ENCODE measurements at regions not wholly inside any gene's neighbourhood (a gene's known extent, or its start where the extent isn't known, plus 50 kb on each side); places are given as distances from the start of the nearest gene placed in this dataset.
"Not testable (repeated sequence)": the region's sequence is repeated elsewhere in the genome, so short reads cannot be mapped to it uniquely, and the experiment has no call there.

GRCh38 chr1:217921126-217921904, 290.2 kb downstream of the SPATA17 start:
- no peak for DNase-seq (ENCODE audit: low spot score)

- DNase-seq (ENCODE audit: low spot score), result no peak
Observed at GRCh38 chr1:217924924-217925323, 293.8 kb downstream of the SPATA17 start.

GRCh38 chr1:217929213-217929885, 298.2 kb downstream of the SPATA17 start:
- no peak for DNase-seq (ENCODE audit: low spot score)

GRCh38 chr1:217943361-217943760, 312.2 kb downstream of the SPATA17 start:
- no peak for DNase-seq (ENCODE audit: low spot score)

DNA sequence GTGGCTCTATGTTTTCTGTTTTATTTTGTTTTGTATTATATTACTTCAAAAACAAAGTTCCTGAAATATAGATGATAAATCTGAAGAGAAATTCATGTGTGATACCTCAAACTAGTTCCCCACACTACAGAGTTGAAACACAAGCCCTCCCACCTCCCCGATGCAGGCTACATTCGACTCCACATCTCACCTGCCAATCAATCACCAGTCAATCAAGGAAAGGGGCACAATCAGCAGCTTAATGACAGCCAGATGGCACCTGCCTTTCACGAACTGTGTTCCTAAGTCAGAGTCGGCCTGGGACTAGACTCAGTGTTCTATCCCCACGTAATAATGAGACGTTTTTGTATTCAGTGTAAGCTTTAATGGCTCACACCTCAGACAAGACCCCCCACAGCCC, 313.4 kb downstream of the SPATA17 start:
- DNase-seq (ENCODE audit: low spot score), result no peak

GRCh38 chr1:217946511-217946910, 315.4 kb downstream of the SPATA17 start:
- no peak for DNase-seq (ENCODE audit: low spot score)

DNA sequence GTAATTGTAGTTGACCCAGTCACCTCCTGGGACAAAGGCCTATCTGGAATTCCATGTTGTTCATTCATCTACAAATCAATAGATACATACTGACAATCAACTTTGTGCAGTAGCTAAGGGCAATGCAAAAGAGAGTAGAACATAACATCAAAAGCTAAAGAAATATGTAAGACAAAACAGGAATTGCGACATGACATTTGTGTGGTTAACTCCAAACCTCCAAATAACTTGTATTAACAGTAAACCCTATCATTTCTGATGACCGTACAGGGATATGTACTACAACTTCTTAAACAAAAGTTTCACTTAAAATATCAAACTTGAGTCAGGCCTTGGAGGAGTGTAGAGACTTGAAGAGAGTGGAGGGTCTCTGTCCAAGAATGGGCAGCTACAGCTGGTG, 317.6 kb downstream of the SPATA17 start:
- no peak for DNase-seq (ENCODE audit: low spot score)

GRCh38 chr1:217953330-217953729, 322.2 kb downstream of the SPATA17 start:
- DNase-seq (ENCODE audit: low spot score), result no peak

- no peak for DNase-seq (ENCODE audit: low spot score)
Observed at GRCh38 chr1:217953922-217954321, 322.8 kb downstream of the SPATA17 start.

DNA sequence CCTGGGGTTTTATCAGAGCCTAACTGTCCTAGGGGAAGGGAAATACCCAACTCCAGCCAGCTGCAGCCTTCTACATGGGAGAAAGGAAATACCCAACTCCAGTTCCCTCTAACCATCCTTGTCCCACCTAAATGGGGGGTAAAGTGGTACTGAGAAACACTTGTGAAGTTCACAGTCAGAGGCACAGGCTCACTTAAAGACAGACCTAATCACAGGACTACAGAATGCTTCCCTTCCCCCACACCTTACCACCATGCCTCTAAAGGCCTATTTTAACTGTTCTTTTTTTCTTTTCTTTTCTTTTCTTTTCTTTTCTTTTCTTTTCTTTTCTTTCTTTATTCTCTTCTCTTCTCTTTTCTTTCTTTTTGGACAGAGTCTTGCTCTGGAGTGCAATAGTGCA, 324.6 kb downstream of the SPATA17 start:
- DNase-seq (ENCODE audit: low spot score), result no peak

DNA sequence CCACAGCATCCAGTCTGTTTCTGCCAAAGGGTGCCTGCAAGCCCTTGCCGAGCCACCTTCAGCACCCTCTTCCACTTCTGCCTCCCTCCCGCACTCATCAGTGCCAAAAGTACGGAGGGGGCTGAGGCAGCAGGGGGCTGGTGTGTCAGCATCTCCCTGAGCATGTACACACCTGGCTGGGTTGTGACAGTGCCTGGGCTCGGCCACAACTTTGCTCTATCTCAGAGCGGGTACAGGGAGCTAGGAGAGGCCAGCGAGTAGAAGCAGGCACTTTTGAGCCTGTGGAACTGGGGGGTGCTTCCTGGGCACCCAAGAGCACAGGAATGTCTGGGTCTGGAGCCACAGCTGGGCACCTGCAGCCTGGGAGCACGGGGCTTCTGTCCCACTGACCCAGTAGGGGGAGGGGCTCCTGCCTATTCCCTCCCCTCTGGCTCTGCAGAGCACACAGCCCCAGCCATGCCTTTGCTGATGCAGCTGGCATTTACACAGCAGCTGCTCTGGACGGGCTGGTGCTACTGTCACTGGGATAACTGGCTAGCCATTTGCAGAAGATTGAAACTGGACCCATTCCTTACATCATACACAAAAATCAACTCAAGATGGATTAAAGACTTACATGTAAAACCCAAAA, 319.8 kb upstream of the RRP15 start:
- no peak for DNase-seq (ENCODE audit: low spot score)

DNA sequence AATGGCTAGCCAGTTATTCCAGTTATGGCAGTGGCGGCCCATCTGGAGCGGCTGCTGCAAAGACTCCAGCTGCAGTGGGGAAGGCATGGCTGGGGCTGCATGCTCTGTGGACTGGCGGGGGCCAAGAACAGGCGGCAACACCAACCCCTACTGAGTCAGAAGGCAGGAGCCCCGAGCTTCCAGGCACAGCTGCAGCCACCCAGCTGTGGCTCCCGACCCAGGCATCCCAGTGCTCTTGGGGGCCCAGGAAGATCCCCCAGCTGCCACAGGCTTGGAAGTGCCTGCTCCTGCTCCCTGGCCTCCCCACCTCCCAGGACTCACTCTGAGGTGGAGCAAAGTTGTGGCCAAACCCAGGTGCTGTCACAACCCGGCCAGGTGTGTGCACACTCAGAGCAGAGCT, 317.0 kb upstream of the RRP15 start:
- DNase-seq (ENCODE audit: low spot score), result no peak

DNA sequence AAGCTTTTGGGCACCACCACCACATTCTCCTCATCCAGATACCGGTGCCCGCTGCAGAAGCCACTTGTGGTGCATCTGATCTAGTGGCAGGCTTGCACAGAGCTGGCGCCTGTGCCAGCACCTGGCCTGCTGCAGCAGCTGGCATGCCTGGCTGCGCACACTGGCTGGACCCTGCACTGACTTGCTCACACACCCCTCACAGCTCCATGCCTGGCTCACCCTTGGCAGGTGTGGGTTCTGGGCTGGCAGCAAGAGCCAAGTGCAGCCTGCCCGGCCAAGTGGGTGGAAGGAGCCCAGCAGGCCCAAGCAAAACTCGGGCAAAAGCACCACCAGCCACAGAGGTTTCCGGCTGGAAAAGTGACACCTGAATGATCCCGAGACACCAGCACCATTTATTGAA, 315.7 kb upstream of the RRP15 start:
- DNase-seq (ENCODE audit: low spot score), result no peak

DNA sequence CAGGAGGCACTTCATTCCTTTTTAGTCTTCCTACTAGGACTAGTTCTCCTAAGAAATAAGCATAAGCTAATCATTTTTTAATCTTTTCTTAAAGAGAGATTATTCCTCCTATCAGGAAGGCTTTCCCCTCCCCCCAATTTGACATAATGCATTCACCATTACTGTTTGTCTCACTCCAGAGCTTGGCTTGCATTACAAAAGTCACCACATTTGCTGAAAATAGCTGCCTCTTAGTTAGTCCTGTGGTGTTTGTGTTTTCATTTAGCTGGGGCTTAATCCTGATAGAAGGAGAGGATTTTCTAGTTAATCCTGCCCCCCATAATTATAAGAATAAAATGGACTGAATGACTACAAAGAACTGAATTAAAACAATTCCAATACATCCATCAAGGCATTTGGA, 307.1 kb upstream of the RRP15 start:
- DNase-seq (ENCODE audit: low spot score), result no peak

GRCh38 chr1:217981430-217981829, 303.7 kb upstream of the RRP15 start:
- DNase-seq (ENCODE audit: low spot score), result no peak

GRCh38 chr1:217982331-217983050, 302.6 kb upstream of the RRP15 start:
- DNase-seq (ENCODE audit: low spot score), result no peak

GRCh38 chr1:217983051-217983375, 302.1 kb upstream of the RRP15 start:
- DNase-seq (ENCODE audit: low spot score), result no peak

DNA sequence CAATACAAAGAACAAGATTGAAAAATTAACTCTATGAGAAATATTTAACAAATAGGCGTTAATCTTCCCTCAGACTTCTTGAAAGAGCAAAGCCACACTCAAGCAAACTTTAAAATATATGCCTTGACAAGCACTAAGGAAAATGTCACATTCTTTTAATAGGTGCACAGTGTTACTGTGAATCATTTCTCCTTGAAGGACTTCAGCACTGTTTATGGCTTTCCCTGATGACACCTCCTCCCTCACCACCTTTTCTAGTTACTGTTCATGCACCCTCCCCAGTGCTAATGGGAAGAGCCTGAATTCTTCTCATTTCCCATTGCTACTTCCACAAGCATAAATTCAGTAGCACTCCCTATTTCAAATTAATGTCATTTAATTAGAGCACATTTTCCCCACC, 299.5 kb upstream of the RRP15 start:
- no peak for DNase-seq (ENCODE audit: low spot score)

GRCh38 chr1:217989510-217989909, 295.6 kb upstream of the RRP15 start:
- no peak for DNase-seq (ENCODE audit: low spot score)

- no peak for DNase-seq (ENCODE audit: low spot score)
Observed at GRCh38 chr1:217993439-217993838, 291.7 kb upstream of the RRP15 start.

DNA sequence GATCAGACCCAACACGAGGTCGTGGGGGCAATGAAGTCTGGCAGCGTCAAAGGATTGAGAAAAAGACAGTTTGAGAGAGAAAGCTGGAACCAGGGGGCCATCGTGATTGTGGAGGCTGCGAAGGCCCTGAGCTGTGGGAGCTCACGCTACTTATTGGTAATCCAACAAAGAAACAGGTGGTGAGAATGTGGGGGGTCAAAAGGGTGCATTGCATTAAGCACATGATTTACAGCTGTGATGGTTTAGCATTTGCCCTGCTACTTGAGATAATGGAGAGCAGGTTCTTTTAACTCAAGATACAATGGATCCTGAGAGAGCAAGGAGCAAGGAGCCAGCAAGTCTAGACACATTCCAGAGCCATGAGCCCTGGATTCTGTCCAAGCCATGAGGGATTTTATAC, 276.8 kb upstream of the RRP15 start:
- not testable (repeated sequence) for DNase-seq (ENCODE audit: low spot score)

GRCh38 chr1:218015106-218015505, 270.0 kb upstream of the RRP15 start:
- not testable (repeated sequence) for DNase-seq (ENCODE audit: low spot score)

DNA sequence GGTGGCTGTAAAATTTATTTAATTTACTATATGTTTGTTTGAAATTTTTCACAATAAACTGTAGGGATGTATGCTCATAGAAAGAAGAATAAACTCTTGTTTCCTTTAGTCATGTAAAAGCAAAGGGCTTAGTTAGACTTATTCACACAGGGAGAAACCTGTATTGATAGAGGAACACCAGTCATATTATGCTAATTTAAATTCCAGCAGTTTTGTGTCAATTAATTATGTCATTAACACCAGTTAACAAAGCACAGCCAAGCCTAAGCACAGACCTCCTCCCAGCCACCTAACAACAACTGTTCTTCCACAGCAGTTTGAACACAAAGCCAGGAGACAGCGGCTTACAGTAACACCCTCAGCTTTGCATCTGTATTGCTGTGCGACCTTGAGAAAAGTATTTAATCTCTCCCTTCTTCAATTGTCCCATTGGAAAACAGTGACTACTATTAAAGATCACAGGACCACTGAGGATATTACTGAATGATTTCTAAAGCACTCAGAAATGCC, 260.8 kb upstream of the RRP15 start:
- no peak for DNase-seq (ENCODE audit: low spot score)
